Erythroblast (primary cell): ENCODE measurements at regions not wholly inside any gene's neighbourhood (a gene's known extent, or its start where the extent isn't known, plus 50 kb on each side); places are given as distances from the start of the nearest gene placed in this dataset.
"Not testable (repeated sequence)": the region's sequence is repeated elsewhere in the genome, so short reads cannot be mapped to it uniquely, and the experiment has no call there.

Experiments
- GATA1 ChIP-seq: IDR thresholded peaks from 2 replicates; pipeline ENCODE4 v1.6.1; 2011; ENCODE audit warnings: low read depth, mild to moderate bottlenecking, control low read depth, low read length, moderate library complexity
- POLR2A ChIP-seq: IDR thresholded peaks from 2 replicates; pipeline ENCODE4 v1.6.1; 2011; ENCODE audit warnings: mild to moderate bottlenecking, low read length

GRCh38 chr4:107415490-107415889 is 304.5 kb downstream of the PAPSS1 start:
- not testable (repeated sequence) for TF ChIP-seq POLR2A, GATA1
